ENCODE measurements at regions not wholly inside any gene's neighbourhood (a gene's known extent, or its start where the extent isn't known, plus 50 kb on each side); places are given as distances from the start of the nearest gene placed in this dataset.

DNA sequence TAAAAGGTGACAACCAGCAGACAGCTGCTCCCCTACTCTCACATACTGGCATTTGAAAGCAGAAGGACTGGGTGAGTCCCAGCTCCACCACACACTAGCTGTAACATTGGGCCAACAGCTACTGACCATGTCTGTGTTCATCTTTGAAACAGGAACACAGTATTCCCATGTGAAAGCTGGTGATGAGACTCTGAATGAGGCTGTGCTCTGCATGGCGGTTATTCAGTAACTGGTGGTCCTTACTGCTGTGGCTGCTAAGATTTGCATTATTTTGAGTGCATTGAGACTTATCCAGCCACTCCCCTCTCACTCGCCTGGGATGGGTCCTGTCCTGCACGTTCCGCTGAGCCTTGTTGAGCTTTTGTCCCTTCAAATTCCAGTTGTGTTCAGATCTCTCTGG, 342.9 kb downstream of the FOXL1 start:
- H3K79me2 ChIP-seq (ENCODE audit: control insufficient read depth, insufficient read depth, low read length) = no peaks in the 10 kb centered on the region
- no peak overlapping the region for H3K27ac ChIP-seq (ENCODE audit: insufficient read depth, low read length)
- no peak for TF ChIP-seq EZH2 (IDR thresholded peaks at IDR 0.05; ENCODE audit: low read length, missing control alignments)
- TF ChIP-seq, protein P1, sequence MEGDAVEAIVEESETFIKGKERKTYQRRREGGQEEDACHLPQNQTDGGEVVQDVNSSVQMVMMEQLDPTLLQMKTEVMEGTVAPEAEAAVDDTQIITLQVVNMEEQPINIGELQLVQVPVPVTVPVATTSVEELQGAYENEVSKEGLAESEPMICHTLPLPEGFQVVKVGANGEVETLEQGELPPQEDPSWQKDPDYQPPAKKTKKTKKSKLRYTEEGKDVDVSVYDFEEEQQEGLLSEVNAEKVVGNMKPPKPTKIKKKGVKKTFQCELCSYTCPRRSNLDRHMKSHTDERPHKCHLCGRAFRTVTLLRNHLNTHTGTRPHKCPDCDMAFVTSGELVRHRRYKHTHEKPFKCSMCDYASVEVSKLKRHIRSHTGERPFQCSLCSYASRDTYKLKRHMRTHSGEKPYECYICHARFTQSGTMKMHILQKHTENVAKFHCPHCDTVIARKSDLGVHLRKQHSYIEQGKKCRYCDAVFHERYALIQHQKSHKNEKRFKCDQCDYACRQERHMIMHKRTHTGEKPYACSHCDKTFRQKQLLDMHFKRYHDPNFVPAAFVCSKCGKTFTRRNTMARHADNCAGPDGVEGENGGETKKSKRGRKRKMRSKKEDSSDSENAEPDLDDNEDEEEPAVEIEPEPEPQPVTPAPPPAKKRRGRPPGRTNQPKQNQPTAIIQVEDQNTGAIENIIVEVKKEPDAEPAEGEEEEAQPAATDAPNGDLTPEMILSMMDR (conservative IDR thresholded peaks at IDR 0.05 in 1 of 2, IDR thresholded peaks at IDR 0.05 in 1 of 2; ENCODE audit: low read depth in 1 of 2, low read length in 2 of 2) = no peak
- H3K36me3 ChIP-seq (ENCODE audit: control insufficient read depth, insufficient read depth, low read length) = no peaks in the 10 kb centered on the region
- H3K4me1 ChIP-seq (ENCODE audit: control insufficient read depth, extremely low read depth, insufficient read depth, low read length) = peaks cover 7% of the 10 kb centered on the region
- no peak for DNase-seq (ENCODE audit: low read depth in 2 of 2)
- H2AFZ ChIP-seq (ENCODE audit: low read length) = no peak overlapping the region
- no peak overlapping the region for H3K4me3 ChIP-seq (replicated peaks in 1 of 4; ENCODE audit: control extremely low read depth in 1 of 4, insufficient read depth in 1 of 4, low read depth in 3 of 4, low read length in 4 of 4)
- H3K9ac ChIP-seq (ENCODE audit: insufficient read depth, low read length) = no peak overlapping the region
- H3K4me2 ChIP-seq (ENCODE audit: extremely low read depth, insufficient read depth, low read length) = no peak overlapping the region
- H4K20me1 ChIP-seq (ENCODE audit: control insufficient read depth, extremely low read depth, insufficient read depth, low read length) = no peaks in the 10 kb centered on the region
- H3K27me3 ChIP-seq (ENCODE audit: control insufficient read depth, insufficient read depth, low read length) = no peaks in the 10 kb centered on the region
- H3K9me3 ChIP-seq (ENCODE audit: control insufficient read depth, insufficient read depth, low read depth, low read length) = no peaks in the 10 kb centered on the region

DNA sequence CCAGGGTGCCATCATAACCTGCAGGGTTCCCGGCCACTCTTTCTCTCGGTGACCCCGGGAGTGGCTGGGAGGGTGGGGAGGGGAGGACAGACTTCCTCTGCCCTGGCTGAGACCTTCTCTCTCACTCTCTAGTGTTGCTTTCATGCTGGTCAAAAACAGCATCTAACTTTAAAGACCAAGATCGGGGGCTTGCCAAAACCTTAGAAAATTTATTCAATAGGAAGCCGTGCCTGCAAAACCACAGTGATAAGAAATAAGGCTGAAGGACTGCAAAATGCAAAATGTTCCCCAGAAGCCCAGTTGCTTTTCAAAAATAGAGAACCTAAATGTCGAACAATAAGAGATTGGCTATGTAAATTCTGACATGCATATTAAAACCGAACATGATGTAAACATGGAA, 344.0 kb downstream of the FOXL1 start:
- H3K79me2 ChIP-seq (ENCODE audit: control insufficient read depth, insufficient read depth, low read length) = no peaks in the 10 kb centered on the region
- H3K9ac ChIP-seq (ENCODE audit: insufficient read depth, low read length) = no peak overlapping the region
- no peak overlapping the region for H3K4me3 ChIP-seq (replicated peaks in 1 of 4; ENCODE audit: control extremely low read depth in 1 of 4, insufficient read depth in 1 of 4, low read depth in 3 of 4, low read length in 4 of 4)
- peaks cover 7% of the 10 kb centered on the region for H3K4me1 ChIP-seq (ENCODE audit: control insufficient read depth, extremely low read depth, insufficient read depth, low read length)
- no peaks in the 10 kb centered on the region for H3K27me3 ChIP-seq (ENCODE audit: control insufficient read depth, insufficient read depth, low read length)
- no peaks in the 10 kb centered on the region for H3K36me3 ChIP-seq (ENCODE audit: control insufficient read depth, insufficient read depth, low read length)
- H2AFZ ChIP-seq (ENCODE audit: low read length) = no peak overlapping the region
- no peak overlapping the region for H3K27ac ChIP-seq (ENCODE audit: insufficient read depth, low read length)
- no peaks in the 10 kb centered on the region for H4K20me1 ChIP-seq (ENCODE audit: control insufficient read depth, extremely low read depth, insufficient read depth, low read length)
- H3K9me3 ChIP-seq (ENCODE audit: control insufficient read depth, insufficient read depth, low read depth, low read length) = no peaks in the 10 kb centered on the region
- peak in 1 of 2 donors; percentile 40 for DNase-seq (ENCODE audit: low read depth in 2 of 2)
- no peak overlapping the region for H3K4me2 ChIP-seq (ENCODE audit: extremely low read depth, insufficient read depth, low read length)
- TF ChIP-seq, protein P1 (conservative IDR thresholded peaks at IDR 0.05 in 1 of 2, IDR thresholded peaks at IDR 0.05 in 1 of 2; ENCODE audit: low read depth in 1 of 2, low read length in 2 of 2) = no peak

DNA sequence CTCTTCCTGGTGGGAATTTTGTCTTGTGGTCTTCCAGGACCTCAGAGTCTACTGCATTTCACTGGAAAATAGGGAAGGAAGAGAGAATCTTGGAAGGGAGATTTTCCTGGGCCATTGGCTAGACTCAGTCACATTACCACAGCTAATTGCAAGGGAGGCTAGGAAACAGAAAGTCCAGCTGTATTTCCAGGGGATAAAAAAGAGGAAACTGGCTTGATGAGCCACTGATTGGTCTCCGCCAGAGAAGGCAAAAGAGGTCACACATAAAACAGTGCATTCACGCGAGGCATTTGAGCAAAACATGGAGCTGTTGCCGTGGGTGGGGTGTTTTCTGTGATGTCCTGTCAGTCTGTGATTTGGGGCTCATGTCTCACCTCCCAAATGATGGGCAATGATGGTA, 345.3 kb downstream of the FOXL1 start:
- Histone ChIP-seq H3K79me2 (ENCODE audit: control insufficient read depth, insufficient read depth, low read length) (no peaks in the 10 kb centered on the region), H3K27ac (ENCODE audit: insufficient read depth, low read length) (no peak overlapping the region), H2AFZ (ENCODE audit: low read length) (no peak overlapping the region), H3K4me2 (ENCODE audit: extremely low read depth, insufficient read depth, low read length) (no peak overlapping the region), H3K9me3 (ENCODE audit: control insufficient read depth, insufficient read depth, low read depth, low read length) (no peaks in the 10 kb centered on the region), H3K27me3 (ENCODE audit: control insufficient read depth, insufficient read depth, low read length) (no peaks in the 10 kb centered on the region), H3K36me3 (ENCODE audit: control insufficient read depth, insufficient read depth, low read length) (no peaks in the 10 kb centered on the region), H4K20me1 (ENCODE audit: control insufficient read depth, extremely low read depth, insufficient read depth, low read length) (no peaks in the 10 kb centered on the region), H3K4me3 (replicated peaks in 1 of 4; ENCODE audit: control extremely low read depth in 1 of 4, insufficient read depth in 1 of 4, low read depth in 3 of 4, low read length in 4 of 4) (no peak overlapping the region), H3K9ac (ENCODE audit: insufficient read depth, low read length) (no peak overlapping the region), H3K4me1 (ENCODE audit: control insufficient read depth, extremely low read depth, insufficient read depth, low read length) (peaks cover 7% of the 10 kb centered on the region)
- TF ChIP-seq, protein P1 (conservative IDR thresholded peaks at IDR 0.05 in 1 of 2, IDR thresholded peaks at IDR 0.05 in 1 of 2; ENCODE audit: low read depth in 1 of 2, low read length in 2 of 2) = no peak
- no peak for TF ChIP-seq EZH2 (IDR thresholded peaks at IDR 0.05; ENCODE audit: low read length, missing control alignments)
- DNase-seq (ENCODE audit: low read depth in 2 of 2) = no peak
